Activated CD4-positive, alpha-beta T cell treated with anti-CD3 and anti-CD28 coated beads for 36 hours (primary cell): ENCODE measurements at regions not wholly inside any gene's neighbourhood (a gene's known extent, or its start where the extent isn't known, plus 50 kb on each side); places are given as distances from the start of the nearest gene placed in this dataset.

Experiments used
- ATAC-seq: fragments of 200-7000 bp; cut with Tn5 transposase; one replicate; pipeline ENCODE4 v1.10.0; 2021; ENCODE audit warnings: mild to moderate bottlenecking, moderate library complexity
- CTCF ChIA-PET: fragments of 350-600 bp; sonication (Branson Sonifier 250); formaldehyde crosslinking; loops from one replicate; lab custom pipeline; 2021; ENCODE audit warnings: antibody characterized with exemption; lab: Charles Lee
- POLR2A ChIA-PET: fragments of 350-600 bp; sonication (Branson Sonifier 250); formaldehyde crosslinking; loops from one replicate; lab custom pipeline; 2021; ENCODE audit warnings: antibody characterized with exemption, inconsistent platforms; lab: Charles Lee
- DNase-seq: peaks from one replicate; pipeline ENCODE4 v3.0.0-alpha.2; 2020
- H3K27ac Mint-ChIP-seq: one replicate; pipeline ENCODE4 v1.8.0; 2021; ENCODE audit warnings: mixed read lengths
- H3K27me3 Mint-ChIP-seq: one replicate; pipeline ENCODE4 v1.8.0; 2021; ENCODE audit warnings: mixed read lengths
- H3K36me3 Mint-ChIP-seq: one replicate; pipeline ENCODE4 v1.8.0; 2021; ENCODE audit warnings: low read depth, mixed read lengths
- H3K4me1 Mint-ChIP-seq: one replicate; pipeline ENCODE4 v1.8.0; 2021; ENCODE audit warnings: mixed read lengths
- H3K4me3 Mint-ChIP-seq: one replicate; pipeline ENCODE4 v1.8.0; 2021; ENCODE audit warnings: mild to moderate bottlenecking, moderate library complexity, mixed read lengths
- H3K9me3 Mint-ChIP-seq: one replicate; pipeline ENCODE4 v1.8.0; 2021; ENCODE audit warnings: low read depth, mixed read lengths
- intact Hi-C, 2 experiments: fragments of 100-400 bp; cut with DNase I in 1 of 2; cut with micrococcal nuclease in 1 of 2; formaldehyde crosslinking; loops; one replicate each; pipeline versions ENCODE4 v1.14.2 to v1.15.1; 2022 to 2024; cut with DNase I, micrococcal nuclease

- Mint-ChIP-seq H3K4me1 (peaks cover 16% of the 10 kb centered on the region), H3K9me3 (no peaks in the 10 kb centered on the region), H3K36me3 (peaks cover 2% of the 10 kb centered on the region), H3K27me3 (peaks cover 3% of the 10 kb centered on the region), H3K4me3 (no peak overlapping the region), H3K27ac (no peak overlapping the region)
- intact Hi-C loops, result no loop called here
- no peak for DNase-seq
- ChIA-PET CTCF (no interaction called here), POLR2A (no interaction called here)
- ATAC-seq, result peak; percentile 60
Measured at GRCh38 chr9:80094176-80094771, 522.5 kb downstream of the TLE4 start.

GRCh38 chr9:80093695-80094094, 521.9 kb downstream of the TLE4 start:
- H3K36me3 Mint-ChIP-seq, result peaks cover 2% of the 10 kb centered on the region
- no peaks in the 10 kb centered on the region for H3K9me3 Mint-ChIP-seq
- ATAC-seq (no peak), DNase-seq (no peak)
- no peak overlapping the region for H3K4me3 Mint-ChIP-seq
- no peak overlapping the region for H3K27ac Mint-ChIP-seq
- CTCF ChIA-PET, result no interaction called here
- H3K27me3 Mint-ChIP-seq, result peaks cover 4% of the 10 kb centered on the region
- peaks cover 16% of the 10 kb centered on the region for H3K4me1 Mint-ChIP-seq
- POLR2A ChIA-PET, result no interaction called here
- intact Hi-C loops, result no loop called here

GRCh38 chr9:80091526-80091925, 519.8 kb downstream of the TLE4 start:
- no peak overlapping the region for H3K4me3 Mint-ChIP-seq
- H3K9me3 Mint-ChIP-seq, result no peaks in the 10 kb centered on the region
- intact Hi-C loops, result no loop called here
- peaks cover 26% of the 10 kb centered on the region for H3K4me1 Mint-ChIP-seq
- no peak overlapping the region for H3K27ac Mint-ChIP-seq
- POLR2A ChIA-PET, result no interaction called here
- DNase-seq (no peak), ATAC-seq (no peak)
- H3K27me3 Mint-ChIP-seq, result peaks cover 5% of the 10 kb centered on the region
- H3K36me3 Mint-ChIP-seq, result peaks cover 2% of the 10 kb centered on the region
- CTCF ChIA-PET, result no interaction called here

GRCh38 chr9:80090317-80090716, 518.6 kb downstream of the TLE4 start:
- no peak overlapping the region for H3K4me3 Mint-ChIP-seq
- DNase-seq (no peak), ATAC-seq (no peak)
- ChIA-PET POLR2A (no interaction called here), CTCF (no interaction called here)
- intact Hi-C loops, result no loop called here
- H3K27ac Mint-ChIP-seq, result no peak overlapping the region
- H3K36me3 Mint-ChIP-seq, result no peaks in the 10 kb centered on the region
- no peaks in the 10 kb centered on the region for H3K9me3 Mint-ChIP-seq
- H3K4me1 Mint-ChIP-seq, result peaks cover 39% of the 10 kb centered on the region
- peaks cover 5% of the 10 kb centered on the region for H3K27me3 Mint-ChIP-seq

GRCh38 chr9:80086822-80087345, 515.1 kb downstream of the TLE4 start:
- no peaks in the 10 kb centered on the region for H3K36me3 Mint-ChIP-seq
- H3K4me3 Mint-ChIP-seq, result no peak overlapping the region
- POLR2A ChIA-PET, result interaction anchor here (0.6 kb wide), 1 partner anchor 10 kb away, joined by 3 read pairs; no protein-coding TSS in a partner anchor
- intact Hi-C loops, result no loop called here
- CTCF ChIA-PET, result no interaction called here
- peaks cover 2% of the 10 kb centered on the region for H3K27me3 Mint-ChIP-seq
- peak; percentile 52 for ATAC-seq
- peak overlapping the region; percentile 80 for H3K27ac Mint-ChIP-seq
- no peak for DNase-seq
- H3K9me3 Mint-ChIP-seq, result no peaks in the 10 kb centered on the region
- H3K4me1 Mint-ChIP-seq, result peaks cover 30% of the 10 kb centered on the region

GRCh38 chr9:80086386-80086785, 514.6 kb downstream of the TLE4 start:
- Mint-ChIP-seq H3K27me3 (peaks cover 2% of the 10 kb centered on the region), H3K4me1 (peaks cover 30% of the 10 kb centered on the region), H3K9me3 (no peaks in the 10 kb centered on the region), H3K36me3 (no peaks in the 10 kb centered on the region), H3K4me3 (no peak overlapping the region), H3K27ac (peak overlapping the region; percentile 80)
- ChIA-PET POLR2A (no interaction called here), CTCF (no interaction called here)
- intact Hi-C loops, result no loop called here
- ATAC-seq (peak; percentile 60), DNase-seq (no peak)

- ATAC-seq (peak; percentile 55), DNase-seq (peak; percentile 12)
- intact Hi-C loops, result no loop called here
- CTCF ChIA-PET, result no interaction called here
- Mint-ChIP-seq H3K9me3 (peaks cover 4% of the 10 kb centered on the region), H3K36me3 (no peaks in the 10 kb centered on the region), H3K27ac (peak overlapping the region; percentile 80), H3K4me3 (no peak overlapping the region), H3K27me3 (peaks cover 2% of the 10 kb centered on the region), H3K4me1 (peaks cover 30% of the 10 kb centered on the region)
- POLR2A ChIA-PET, result no interaction called here
Measured at GRCh38 chr9:80085668-80086067, 513.9 kb downstream of the TLE4 start.

GRCh38 chr9:80082213-80082612, 510.4 kb downstream of the TLE4 start:
- POLR2A ChIA-PET, result no interaction called here
- intact Hi-C loops, result no loop called here
- Mint-ChIP-seq H3K36me3 (no peaks in the 10 kb centered on the region), H3K4me1 (peaks cover 28% of the 10 kb centered on the region), H3K27me3 (no peaks in the 10 kb centered on the region), H3K9me3 (peaks cover 4% of the 10 kb centered on the region), H3K27ac (no peak overlapping the region), H3K4me3 (no peak overlapping the region)
- ATAC-seq (no peak), DNase-seq (no peak)
- CTCF ChIA-PET, result interaction anchor here (1.3 to 1.5 kb wide), 2 partner anchors 11 to 21 kb away, joined by 3 to 5 read pairs; no protein-coding TSS in a partner anchor

GRCh38 chr9:80078826-80079225, 507.1 kb downstream of the TLE4 start:
- H3K36me3 Mint-ChIP-seq, result no peaks in the 10 kb centered on the region

GRCh38 chr9:80077059-80077458, 505.3 kb downstream of the TLE4 start:
- intact Hi-C loops, result no loop called here
- ChIA-PET POLR2A (no interaction called here), CTCF (no interaction called here)
- Mint-ChIP-seq H3K4me3 (no peak overlapping the region), H3K4me1 (peaks cover 2% of the 10 kb centered on the region), H3K27ac (no peak overlapping the region), H3K27me3 (no peaks in the 10 kb centered on the region), H3K36me3 (no peaks in the 10 kb centered on the region), H3K9me3 (peaks cover 4% of the 10 kb centered on the region)
- no peak for ATAC-seq
- DNase-seq, result no peak

More at GRCh38 chr9:80078826-80079225, 507.1 kb downstream of the TLE4 start:
- peaks cover 4% of the 10 kb centered on the region for H3K9me3 Mint-ChIP-seq
- H3K4me1 Mint-ChIP-seq, result peaks cover 4% of the 10 kb centered on the region
- no peak overlapping the region for H3K27ac Mint-ChIP-seq
- ChIA-PET POLR2A (no interaction called here), CTCF (no interaction called here)
- H3K27me3 Mint-ChIP-seq, result no peaks in the 10 kb centered on the region
- no peak for DNase-seq
- H3K4me3 Mint-ChIP-seq, result no peak overlapping the region
- intact Hi-C loops, result no loop called here
- ATAC-seq, result no peak

- ATAC-seq (no peak), DNase-seq (no peak)
- Mint-ChIP-seq H3K4me3 (no peak overlapping the region), H3K36me3 (no peaks in the 10 kb centered on the region), H3K9me3 (peaks cover 4% of the 10 kb centered on the region), H3K27ac (no peak overlapping the region), H3K4me1 (peaks cover 2% of the 10 kb centered on the region), H3K27me3 (no peaks in the 10 kb centered on the region)
- ChIA-PET POLR2A (no interaction called here), CTCF (no interaction called here)
- intact Hi-C loops, result no loop called here
Measured at GRCh38 chr9:80076162-80076561, 504.4 kb downstream of the TLE4 start.

- Mint-ChIP-seq H3K4me3 (no peak overlapping the region), H3K9me3 (no peaks in the 10 kb centered on the region), H3K27ac (no peak overlapping the region), H3K4me1 (peaks cover 2% of the 10 kb centered on the region), H3K36me3 (no peaks in the 10 kb centered on the region), H3K27me3 (no peaks in the 10 kb centered on the region)
- no peak for ATAC-seq
- no peak for DNase-seq
- CTCF ChIA-PET, result no interaction called here
- intact Hi-C loops, result no loop called here
- POLR2A ChIA-PET, result interaction anchor here (0.7 kb wide), 1 partner anchor 20 kb away, joined by 4 read pairs; no protein-coding TSS in a partner anchor
Measured at GRCh38 chr9:80074439-80074838, 502.7 kb downstream of the TLE4 start.
